Stomach smooth muscle (tissue), 2 donors: ENCODE measurements at regions not wholly inside any gene's neighbourhood (a gene's known extent, or its start where the extent isn't known, plus 50 kb on each side); places are given as distances from the start of the nearest gene placed in this dataset.

ENCODE experiments used
- H3K27ac ChIP-seq: one replicate; pipeline ENCODE4 v1.7.0; 2013; ENCODE audit warnings: mild to moderate bottlenecking, low read length, inconsistent platforms
- H3K27me3 ChIP-seq, 2 donors: one replicate each; pipeline ENCODE4 v1.7.0; 2013; ENCODE audit warnings: low read length in 2 of 2; ENCODE audit not compliant: insufficient read depth in 2 of 2, control insufficient read depth in 1 of 2
- H3K36me3 ChIP-seq, 2 donors: one replicate each; pipeline ENCODE4 v1.7.0; 2013; ENCODE audit warnings: low read length in 2 of 2; ENCODE audit not compliant: control insufficient read depth in 2 of 2, insufficient read depth in 2 of 2
- H3K4me1 ChIP-seq: one replicate; pipeline ENCODE4 v1.7.0; 2013; ENCODE audit warnings: low read length; ENCODE audit not compliant: control insufficient read depth, insufficient read depth
- H3K4me3 ChIP-seq, 2 donors: one replicate each; pipeline ENCODE4 v1.7.0; 2013; ENCODE audit warnings: low read length in 2 of 2
- H3K9ac ChIP-seq, 2 donors: one replicate each; pipeline ENCODE4 v1.7.0; 2013; ENCODE audit warnings: low read length in 2 of 2, mild to moderate bottlenecking in 1 of 2
- H3K9me3 ChIP-seq, 2 donors: one replicate each; pipeline ENCODE4 v1.7.0; 2013; ENCODE audit warnings: low read length in 2 of 2; ENCODE audit not compliant: control insufficient read depth in 2 of 2
- donor health status: healthy.
- donor health status: Pancreatic carcinoma.

DNA sequence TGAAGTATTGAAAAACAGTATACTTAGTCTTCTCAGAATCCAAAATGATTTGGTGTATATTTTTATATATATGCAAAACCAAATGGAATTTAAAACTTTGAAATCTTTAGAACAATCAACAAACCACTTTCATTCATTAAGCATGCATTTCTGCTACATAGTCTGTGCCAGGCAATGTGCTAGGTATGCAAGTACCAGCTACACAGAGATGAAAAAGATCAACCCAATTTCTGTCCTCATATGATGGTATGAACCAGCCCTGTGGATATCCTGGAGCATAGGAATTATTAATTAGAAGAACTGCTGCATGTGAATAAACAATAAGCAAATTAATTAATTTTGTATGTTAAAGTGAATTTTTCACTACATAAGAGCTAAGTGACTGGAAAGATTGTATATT lies 51.2 kb upstream of the RTN4 start:
- Histone ChIP-seq H3K9ac (no peak overlapping the region), H3K36me3 (no peaks in the 10 kb centered on the region), H3K9me3 (no peaks in the 10 kb centered on the region), H3K4me1 (peaks cover 35% of the 10 kb centered on the region), H3K27me3 (no peaks in the 10 kb centered on the region), H3K4me3 (no peak overlapping the region), H3K27ac (no peak overlapping the region)

DNA sequence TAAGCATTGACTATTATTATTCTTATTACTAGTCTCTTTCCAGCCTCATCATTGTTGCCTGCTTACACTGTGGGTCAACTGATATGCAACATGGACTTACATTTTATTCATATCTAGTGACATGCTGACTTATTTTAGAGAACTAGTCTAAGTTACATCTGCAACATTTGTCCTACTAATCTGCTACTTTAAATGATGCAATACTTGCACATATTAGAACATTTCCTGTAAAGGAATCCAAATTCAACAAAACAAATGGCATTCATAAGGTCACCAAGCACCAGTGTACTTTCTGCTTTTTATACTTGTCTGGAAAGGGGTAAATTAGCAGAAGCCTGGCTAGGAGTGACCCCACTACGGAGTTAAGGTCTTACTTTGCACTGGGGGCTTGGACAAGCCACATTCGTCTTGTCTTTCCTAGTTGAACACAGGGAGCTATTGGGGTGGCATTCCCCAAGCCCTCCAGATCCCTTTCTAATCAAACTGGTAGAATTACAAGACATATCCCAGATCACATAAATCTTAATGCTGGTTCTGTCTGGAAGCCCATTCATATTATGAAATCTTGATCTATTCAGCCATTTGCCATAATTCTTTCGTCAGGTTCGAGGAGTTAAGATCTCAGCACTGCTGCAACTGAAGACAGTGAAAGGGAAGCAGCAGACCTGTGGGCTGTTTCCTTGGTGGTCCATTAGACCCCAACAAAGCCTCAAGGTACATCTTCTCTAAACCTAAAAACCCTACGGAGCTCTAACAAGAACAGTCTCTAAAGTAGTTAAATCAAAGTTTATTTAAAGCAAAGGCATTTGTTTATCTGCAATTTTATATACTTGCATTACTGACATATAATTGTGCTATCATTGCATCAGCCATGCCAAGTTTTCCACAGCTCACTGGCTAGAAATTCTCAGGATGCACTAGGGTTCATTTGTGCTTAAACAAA lies 49.9 kb upstream of the RTN4 start:
- H3K9me3 ChIP-seq = no peaks in the 10 kb centered on the region
- no peaks in the 10 kb centered on the region for H3K27me3 ChIP-seq
- H3K27ac ChIP-seq = peak overlapping the region; percentile 75
- H3K4me3 ChIP-seq = peak overlapping the region in 1 of 2 donors; percentile 29
- H3K9ac ChIP-seq = peak overlapping the region in 1 of 2 donors; percentile 5
- no peaks in the 10 kb centered on the region for H3K36me3 ChIP-seq
- H3K4me1 ChIP-seq = peaks cover 33% of the 10 kb centered on the region
